ENCODE measurements at regions not wholly inside any gene's neighbourhood (a gene's known extent, or its start where the extent isn't known, plus 50 kb on each side); places are given as distances from the start of the nearest gene placed in this dataset.
A peak's percentile ranks its signal among the peaks of the same experiment; 100 is the strongest.
"Not testable (repeated sequence)": the region's sequence is repeated elsewhere in the genome, so short reads cannot be mapped to it uniquely, and the experiment has no call there.

GRCh38 chr5:179455320-179455719, 95.0 kb upstream of the RUFY1 start:
- no peak for DNase-seq

GRCh38 chr5:179454356-179454755, 96.0 kb upstream of the RUFY1 start:
- no peak for DNase-seq

GRCh38 chr5:179453616-179454015, 96.7 kb upstream of the RUFY1 start:
- no peak for DNase-seq

GRCh38 chr5:179452356-179453230, 97.8 kb upstream of the RUFY1 start:
- DNase-seq: no peak

GRCh38 chr5:179451828-179452196, 98.5 kb upstream of the RUFY1 start:
- DNase-seq: no peak

- DNase-seq: peak; percentile 82 to 89
Observed at GRCh38 chr5:179451114-179451827, 99.1 kb upstream of the RUFY1 start.

- DNase-seq: not testable (repeated sequence)
Observed at GRCh38 chr5:179449950-179450349, 100.4 kb upstream of the RUFY1 start.

- DNase-seq: not testable (repeated sequence)
Observed at GRCh38 chr5:179448282-179448681, 102.1 kb upstream of the RUFY1 start.

GRCh38 chr5:179442289-179442688, 97.0 kb upstream of the ADAMTS2 start:
- DNase-seq: not testable (repeated sequence)

GRCh38 chr5:179439181-179439985, 94.1 kb upstream of the ADAMTS2 start:
- peak in 1 of 2 experiments; percentile 5 for DNase-seq

- DNase-seq: no peak
Observed at GRCh38 chr5:179438461-179438860, 93.2 kb upstream of the ADAMTS2 start.

- no peak for DNase-seq
Observed at GRCh38 chr5:179438011-179438441, 92.8 kb upstream of the ADAMTS2 start.

GRCh38 chr5:179437341-179438001, 92.2 kb upstream of the ADAMTS2 start:
- DNase-seq: no peak

- no peak for DNase-seq
Observed at GRCh38 chr5:179436321-179437122, 91.3 kb upstream of the ADAMTS2 start.

- no peak for DNase-seq
Observed at GRCh38 chr5:179435731-179436315, 90.6 kb upstream of the ADAMTS2 start.

- no peak for DNase-seq
Observed at GRCh38 chr5:179435181-179435580, 89.9 kb upstream of the ADAMTS2 start.

- no peak for DNase-seq
Observed at GRCh38 chr5:179432547-179432946, 87.3 kb upstream of the ADAMTS2 start.

GRCh38 chr5:179431221-179431824, 86.1 kb upstream of the ADAMTS2 start:
- no peak for DNase-seq

- no peak for DNase-seq
Observed at GRCh38 chr5:179430193-179431175, 85.2 kb upstream of the ADAMTS2 start.

GRCh38 chr5:179427676-179428056, 82.4 kb upstream of the ADAMTS2 start:
- DNase-seq: no peak

Measured in NCI-H526 (cell line).